Transverse colon (tissue), 4 donors: ENCODE measurements at regions not wholly inside any gene's neighbourhood (a gene's known extent, or its start where the extent isn't known, plus 50 kb on each side); places are given as distances from the start of the nearest gene placed in this dataset.

Source experiments
- DNase-seq: peaks from one replicate; pipeline ENCODE4 v3.0.0-alpha.2; 2019
- H3K27ac ChIP-seq, 4 donors: fragments of 200-600 bp; sonication (generic); 2 replicates each; pipeline ENCODE4 v1.5.1; 2016 to 2018; ENCODE audit warnings: inconsistent platforms in 4 of 4
- H3K27me3 ChIP-seq: fragments of 200-600 bp; sonication (generic); 2 replicates; pipeline ENCODE4 v1.5.1; 2017; ENCODE audit warnings: inconsistent platforms
- H3K36me3 ChIP-seq, 4 donors: fragments of 200-600 bp; sonication (generic); 2 replicates each; pipeline ENCODE4 v1.5.1; 2017 to 2019; ENCODE audit warnings: inconsistent platforms in 4 of 4
- H3K4me1 ChIP-seq, 4 donors: fragments of 200-600 bp; sonication (generic); 2 replicates each; pipeline ENCODE4 v1.5.1; 2017 to 2020; ENCODE audit warnings: inconsistent platforms in 4 of 4
- H3K4me3 ChIP-seq, 4 donors: fragments of 200-600 bp; sonication (generic); 1 replicate in 1 of 4; 2 replicates in 3 of 4; pipeline versions ENCODE4 v1.5.1 to v1.6.1; 2017 to 2019; ENCODE audit warnings: inconsistent platforms in 4 of 4
- H3K9me3 ChIP-seq, 2 donors: fragments of 200-600 bp; sonication (generic); 2 replicates each; pipeline ENCODE4 v1.5.1; 2017 to 2019; ENCODE audit warnings: inconsistent platforms in 2 of 2
- CTCF ChIP-seq, 5 experiments: fragments of 200-600 bp in 3 of 5; fragments of 450-650 bp in 2 of 5; sonication (generic) in 3 of 5; IDR thresholded peaks; 1 replicate in 2 of 5; 2 replicates in 3 of 5; pipeline ENCODE4 v1.5.1; 2016 to 2017; ENCODE audit warnings: antibody characterized with exemption in 5 of 5, inconsistent platforms in 3 of 5, mild to moderate bottlenecking in 2 of 5, moderate library complexity in 1 of 5
- EP300 ChIP-seq: sonication (generic); formaldehyde crosslinking; IDR thresholded peaks from one replicate; pipeline ENCODE4 v1.6.1; 2017; ENCODE audit warnings: antibody characterized with exemption, low read depth
- POLR2A ChIP-seq: fragments of 450-650 bp; IDR thresholded peaks from one replicate; pipeline ENCODE4 v1.6.1; 2016; ENCODE audit warnings: antibody characterized with exemption, mild to moderate bottlenecking, moderate library complexity
- POLR2AphosphoS5 ChIP-seq, 3 donors: sonication (generic); formaldehyde crosslinking; IDR thresholded peaks; one replicate each; pipeline ENCODE4 v1.6.1; 2016; ENCODE audit warnings: antibody characterized with exemption in 3 of 3
- WGBS, 2 donors: methylation state at CpG; one replicate each; pipeline ENCODE4 v1.1.5; 2018; ENCODE audit warnings: low coverage in 1 of 2; 5-methylcytosine and 5-hydroxymethylcytosine counted together
- in situ Hi-C, 4 donors: fragments of 200-750 bp; cut with MboI; loops; one replicate each; pipeline versions ENCODE4 v1.15.0 to v1.15.1; 2017; ENCODE audit warnings: low sequenced_read_pairs in 3 of 4, low pct_ligation_motif_present in 1 of 4, low pct_unique_long_range_greater_than_20kb in 1 of 4
- intact Hi-C: fragments of 100-400 bp; cut with DNase I; formaldehyde crosslinking; loops from one replicate; pipeline ENCODE4 v1.15.1; 2023; ENCODE audit warnings: low total_unique reads

- Histone ChIP-seq H3K4me3 (no peak overlapping the region), H3K9me3 (no peaks in the 10 kb centered on the region), H3K27ac (no peak overlapping the region), H3K27me3 (no peaks in the 10 kb centered on the region), H3K4me1 (no peaks in the 10 kb centered on the region), H3K36me3 (no peaks in the 10 kb centered on the region)
- intact Hi-C loops (no loop called here), in situ Hi-C loops (no loop called here)
- 41 to 43% methylated on average over 1 of the region's 1 CpG for WGBS, 2 donors
- DNase-seq = no peak
- TF ChIP-seq CTCF (IDR thresholded peaks at IDR 0.05) (no peak), EP300 (no peak), POLR2AphosphoS5 (IDR thresholded peaks at IDR 0.05) (no peak), POLR2A (no peak)
These were observed 221.2 kb upstream of the KITLG start for GRCh38 chr12:88801227-88802095.

- Histone ChIP-seq H3K27me3 (no peaks in the 10 kb centered on the region), H3K4me1 (no peaks in the 10 kb centered on the region), H3K36me3 (no peaks in the 10 kb centered on the region), H3K27ac (no peak overlapping the region), H3K9me3 (peaks cover 0 to 14% of the 10 kb centered on the region in 2 donors), H3K4me3 (no peak overlapping the region)
- DNase-seq = no peak
- intact Hi-C loops = no loop called here
- in situ Hi-C loops = no loop called here
- no peak for TF ChIP-seq CTCF (IDR thresholded peaks at IDR 0.05)
- TF ChIP-seq POLR2AphosphoS5 (IDR thresholded peaks at IDR 0.05) = no peak
- TF ChIP-seq POLR2A = no peak
- TF ChIP-seq EP300 = no peak
These were observed 212.8 kb upstream of the KITLG start for GRCh38 chr12:88793096-88793495.

- H3K27ac ChIP-seq = no peak overlapping the region
- intact Hi-C loops = no loop called here
- H3K4me1 ChIP-seq = no peaks in the 10 kb centered on the region
- WGBS, 2 donors = 43 to 60% methylated on average over 1 of the region's 1 CpG
- TF ChIP-seq POLR2AphosphoS5 (IDR thresholded peaks at IDR 0.05) (no peak), EP300 (no peak), POLR2A (no peak), CTCF (IDR thresholded peaks at IDR 0.05) (no peak)
- H3K9me3 ChIP-seq = peaks cover 0 to 14% of the 10 kb centered on the region in 2 donors
- no peaks in the 10 kb centered on the region for H3K27me3 ChIP-seq
- no peak for DNase-seq
- no peak overlapping the region for H3K4me3 ChIP-seq
- no peaks in the 10 kb centered on the region for H3K36me3 ChIP-seq
- in situ Hi-C loops = no loop called here
These were observed 210.0 kb upstream of the KITLG start for GRCh38 chr12:88790231-88790630.

GRCh38 chr12:88784166-88784565 is 203.9 kb upstream of the KITLG start:
- Histone ChIP-seq H3K27me3 (no peaks in the 10 kb centered on the region), H3K9me3 (no peaks in the 10 kb centered on the region), H3K36me3 (no peaks in the 10 kb centered on the region), H3K4me3 (no peak overlapping the region), H3K27ac (no peak overlapping the region), H3K4me1 (no peaks in the 10 kb centered on the region)
- no peak for DNase-seq
- TF ChIP-seq CTCF (IDR thresholded peaks at IDR 0.05) (no peak), POLR2AphosphoS5 (IDR thresholded peaks at IDR 0.05) (no peak), POLR2A (no peak), EP300 (no peak)
- in situ Hi-C loops (no loop called here), intact Hi-C loops (no loop called here)
- WGBS, 2 donors = 57 to 78% methylated on average over 1 of the region's 1 CpG
